GM18868 (cell line): ENCODE measurements at regions not wholly inside any gene's neighbourhood (a gene's known extent, or its start where the extent isn't known, plus 50 kb on each side); places are given as distances from the start of the nearest gene placed in this dataset.
"Not testable (repeated sequence)": the region's sequence is repeated elsewhere in the genome, so short reads cannot be mapped to it uniquely, and the experiment has no call there.

Experiments
- ATAC-seq: cut with Tn5 transposase; IDR thresholded peaks from one replicate; pipeline ENCODE4 v1.9.1; 2021; ENCODE audit warnings: mild to moderate bottlenecking, moderate library complexity; ENCODE audit not compliant: unreplicated experiment

- ATAC-seq: no peak
Measured at GRCh38 chr17:64773386-64773835, 111.3 kb upstream of the SMURF2 start.

DNA sequence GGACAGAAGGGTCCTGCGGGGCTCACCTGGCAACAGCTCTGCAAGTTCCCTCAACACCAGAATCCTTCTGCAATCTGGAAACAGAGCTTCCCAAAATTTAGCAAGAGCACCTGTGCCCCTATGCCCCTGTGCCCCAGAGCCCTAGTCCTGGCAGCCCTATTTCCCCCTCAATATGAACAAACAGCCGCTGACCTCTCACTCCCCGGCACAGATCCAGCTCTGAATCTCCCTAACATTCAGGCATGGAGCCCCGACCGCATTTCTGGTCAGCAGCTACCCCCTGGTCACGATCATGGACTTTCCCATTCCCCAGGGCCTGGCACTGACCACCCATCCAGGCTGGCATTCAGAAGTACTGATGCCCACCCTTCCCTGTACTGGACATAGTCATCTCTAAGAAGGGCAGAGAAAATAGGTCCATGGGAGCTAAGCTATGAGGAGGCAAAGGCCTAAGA, 110.8 kb upstream of the SMURF2 start:
- ATAC-seq: no peak

DNA sequence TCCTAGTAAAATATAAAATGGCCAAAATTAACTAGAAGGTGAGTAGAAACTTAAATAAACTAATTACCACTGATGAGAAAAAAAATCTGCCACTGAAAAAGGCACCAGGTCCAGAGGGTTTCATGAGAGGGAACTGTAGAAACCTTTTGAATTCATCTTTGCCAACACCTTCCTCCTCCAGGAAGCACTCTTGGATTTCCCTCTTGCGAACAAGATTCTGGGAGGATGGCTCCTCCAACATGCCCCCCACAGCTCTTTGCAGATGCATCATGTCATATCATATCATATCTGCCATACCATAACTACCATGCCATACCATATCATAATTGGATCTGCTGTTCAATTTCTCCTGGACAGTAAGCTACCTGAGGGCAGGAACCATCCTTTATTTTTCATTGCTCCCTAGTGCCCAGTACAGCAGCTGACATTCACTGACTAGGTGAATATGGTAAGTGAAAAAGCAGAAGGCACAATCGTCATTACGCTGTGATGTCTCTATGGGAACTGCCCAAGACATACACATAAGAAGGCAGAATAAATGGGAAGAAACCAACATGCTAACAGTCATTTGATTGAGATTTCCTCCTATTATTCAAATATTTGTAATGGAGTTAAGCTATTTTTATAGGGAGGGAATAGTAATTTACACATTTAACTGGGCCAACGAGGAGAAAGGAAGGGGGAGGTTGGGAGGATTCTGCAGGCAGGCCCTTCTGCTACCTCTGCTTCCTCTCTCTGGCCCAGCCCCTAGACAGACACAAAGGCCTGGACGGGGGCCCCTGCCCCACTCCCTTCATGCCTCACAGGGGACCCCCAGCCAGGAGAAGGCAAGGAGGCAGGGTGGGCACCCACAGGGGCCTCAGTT, 110.1 kb upstream of the SMURF2 start:
- ATAC-seq: no peak

DNA sequence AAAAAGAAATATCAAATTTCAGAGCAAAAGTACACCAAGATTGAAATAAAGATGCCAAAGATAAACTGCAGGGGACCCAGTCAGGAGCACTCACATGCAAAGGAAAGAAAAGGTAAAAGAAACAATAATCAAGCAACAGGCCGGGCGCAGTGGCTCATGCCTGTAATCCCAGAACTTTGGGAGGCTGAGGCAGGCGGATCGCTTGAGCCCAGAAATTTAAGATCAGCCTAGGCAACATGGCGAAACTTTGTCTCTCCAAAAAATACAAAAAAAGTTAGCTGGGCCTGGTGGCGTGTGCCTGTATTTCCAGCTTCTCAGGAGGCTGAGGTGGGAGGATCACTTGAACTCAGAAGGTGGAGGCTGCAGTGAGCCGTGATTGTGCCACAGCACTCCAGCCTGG, 107.6 kb upstream of the SMURF2 start:
- ATAC-seq: no peak

DNA sequence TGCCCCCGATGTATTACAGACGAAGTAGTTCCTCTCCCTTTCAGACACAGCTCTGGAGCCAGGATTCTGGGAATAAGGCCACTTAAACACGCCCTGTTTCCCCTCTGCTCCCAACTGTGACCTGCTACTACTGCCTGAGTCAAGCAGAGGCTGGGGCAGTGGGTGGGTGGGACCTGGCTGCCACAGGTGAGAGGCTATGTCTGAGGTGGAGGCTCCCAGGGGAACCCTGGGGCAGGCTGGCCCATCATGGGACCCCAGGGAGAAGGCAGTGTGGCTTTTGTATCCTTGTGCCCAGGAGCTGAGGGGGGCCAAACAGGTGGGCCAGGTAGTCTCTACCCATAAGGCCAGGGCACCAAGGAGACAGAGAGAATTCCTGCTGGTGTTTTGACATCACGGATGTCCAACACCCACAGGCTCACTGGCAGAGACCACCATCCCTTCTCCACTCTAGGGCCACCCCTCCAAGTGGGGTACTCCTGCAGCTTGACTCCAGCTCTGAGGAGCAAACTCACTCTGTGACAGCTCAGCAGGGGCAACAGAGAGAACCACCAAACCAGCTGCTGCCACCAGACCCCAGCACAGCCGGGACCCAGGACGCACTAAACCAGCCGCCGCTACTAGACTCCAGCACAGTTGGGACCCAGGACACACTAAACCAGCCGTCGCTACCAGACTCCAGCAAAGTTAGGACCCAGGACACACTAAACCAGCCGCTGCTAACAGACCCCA, 105.3 kb upstream of the SMURF2 start:
- ATAC-seq: no peak

DNA sequence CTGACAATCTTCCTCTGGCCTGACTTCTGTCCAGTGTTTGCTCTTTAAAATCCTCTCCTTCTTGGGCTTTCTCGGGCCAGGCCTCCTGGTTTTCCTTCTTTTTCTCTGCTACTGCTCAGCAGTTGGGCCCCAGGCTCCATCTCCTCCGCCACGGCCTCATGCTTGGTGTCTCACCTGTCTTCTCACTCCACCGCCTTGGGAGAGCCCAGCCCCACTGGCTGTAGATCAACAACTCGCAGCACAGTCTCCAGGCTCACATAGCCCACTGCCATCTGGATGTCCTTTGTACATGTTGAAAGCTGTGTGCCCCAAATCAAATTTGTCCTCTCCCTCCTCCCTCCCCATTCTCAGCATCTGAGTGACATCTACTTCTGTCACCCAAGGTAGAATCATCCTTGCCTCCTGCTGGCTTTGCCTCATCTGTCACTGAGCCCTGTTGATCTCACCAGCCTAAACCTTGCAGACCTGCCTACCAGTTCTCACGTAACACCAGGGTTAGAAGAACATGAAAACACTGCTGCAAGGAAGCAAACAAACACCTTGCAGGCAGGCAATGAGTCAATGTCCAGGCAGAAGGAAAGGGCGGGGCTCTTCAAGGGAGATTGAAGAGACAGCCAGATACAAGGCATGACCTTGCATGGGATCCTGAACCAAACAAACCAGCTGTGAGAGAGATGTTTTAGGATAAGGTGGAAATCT, 103.2 kb upstream of the SMURF2 start:
- no peak for ATAC-seq

DNA sequence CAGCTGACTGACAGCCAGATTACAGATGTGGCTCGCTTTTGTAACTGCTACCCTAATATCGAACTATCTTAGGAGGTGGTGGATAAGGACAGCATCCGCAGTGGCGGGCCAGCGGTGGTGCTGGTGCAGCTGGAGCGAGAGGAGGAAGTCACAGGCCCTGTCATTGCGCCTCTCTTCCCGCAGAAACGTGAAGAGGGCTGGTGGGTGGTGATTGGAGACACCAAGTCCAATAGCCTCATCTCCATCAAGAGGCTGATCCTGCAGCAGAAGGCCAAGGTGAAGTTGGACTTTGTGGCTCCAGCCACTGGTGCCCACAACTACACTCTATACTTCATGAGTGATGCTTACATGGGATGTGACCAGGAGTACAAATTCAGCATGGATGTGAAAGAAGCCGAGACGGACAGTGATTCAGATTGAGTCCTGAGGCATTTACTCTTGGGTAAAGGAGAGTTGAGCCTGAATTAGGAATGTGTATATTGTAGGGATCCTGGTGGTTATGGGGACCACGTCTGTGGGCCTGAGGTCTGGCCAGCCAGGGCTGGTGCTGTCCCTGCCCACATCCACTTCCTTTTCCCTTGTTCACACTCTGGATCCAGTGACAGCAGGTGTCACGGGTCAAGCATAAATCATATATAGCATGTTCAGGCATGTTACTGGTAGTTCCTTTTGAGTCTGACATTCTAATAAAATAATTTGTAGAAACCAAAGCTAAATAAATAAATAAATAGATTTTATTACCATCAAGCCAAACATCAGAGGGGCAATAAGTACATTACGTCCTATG, 89.0 kb upstream of the SMURF2 start:
- ATAC-seq: no peak

- ATAC-seq: no peak
Measured at GRCh38 chr17:64750478-64750877, 88.4 kb upstream of the SMURF2 start.

DNA sequence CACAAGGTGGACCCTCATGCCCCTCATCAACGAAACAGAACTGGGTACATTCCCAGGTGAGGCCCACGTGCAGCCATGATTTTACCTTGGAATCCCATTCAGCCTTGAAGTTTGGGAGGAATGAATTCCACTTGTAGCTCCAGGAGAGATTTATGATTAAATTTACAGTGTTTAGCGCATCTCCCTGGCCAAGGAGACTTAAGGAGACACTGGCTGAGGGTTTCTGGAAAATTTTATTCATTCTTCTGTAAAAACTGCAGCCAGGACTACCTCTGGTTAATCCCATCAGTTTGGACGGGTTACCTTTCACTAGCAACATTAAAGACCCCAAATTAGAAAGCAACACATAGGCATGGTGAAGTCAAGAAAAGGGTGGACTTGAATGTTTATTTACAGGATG, 87.2 kb upstream of the SMURF2 start:
- ATAC-seq: no peak

DNA sequence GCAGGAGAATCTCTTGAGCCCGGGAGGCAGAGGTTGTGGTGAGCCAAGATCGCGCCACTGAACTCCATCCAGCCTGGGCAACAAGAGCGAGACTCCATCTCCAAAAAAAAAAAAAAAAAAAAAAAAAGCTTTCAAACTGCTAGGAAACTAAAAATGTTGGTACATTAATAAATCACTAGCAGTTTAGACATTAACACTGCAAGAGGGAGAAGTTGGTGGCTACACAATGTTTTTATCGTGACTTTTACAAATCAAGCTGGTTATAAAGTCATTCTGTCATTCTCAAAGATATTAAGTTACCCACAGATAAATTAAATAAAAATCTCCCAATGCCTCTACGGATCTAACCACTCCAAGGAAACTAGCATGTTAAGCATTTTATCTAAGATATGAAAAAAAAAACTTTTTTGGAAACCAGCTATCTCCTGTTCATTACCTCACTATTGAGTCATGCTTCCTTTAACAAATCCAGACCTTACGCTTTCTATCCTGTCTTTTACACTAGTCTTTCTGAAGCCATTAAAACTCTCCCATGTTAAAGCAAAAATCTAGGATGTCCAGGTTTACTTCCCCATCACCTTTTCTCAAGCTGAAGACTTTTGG, 85.9 kb upstream of the SMURF2 start:
- no peak for ATAC-seq

GRCh38 chr17:64742326-64742725, 80.2 kb upstream of the SMURF2 start:
- no peak for ATAC-seq

DNA sequence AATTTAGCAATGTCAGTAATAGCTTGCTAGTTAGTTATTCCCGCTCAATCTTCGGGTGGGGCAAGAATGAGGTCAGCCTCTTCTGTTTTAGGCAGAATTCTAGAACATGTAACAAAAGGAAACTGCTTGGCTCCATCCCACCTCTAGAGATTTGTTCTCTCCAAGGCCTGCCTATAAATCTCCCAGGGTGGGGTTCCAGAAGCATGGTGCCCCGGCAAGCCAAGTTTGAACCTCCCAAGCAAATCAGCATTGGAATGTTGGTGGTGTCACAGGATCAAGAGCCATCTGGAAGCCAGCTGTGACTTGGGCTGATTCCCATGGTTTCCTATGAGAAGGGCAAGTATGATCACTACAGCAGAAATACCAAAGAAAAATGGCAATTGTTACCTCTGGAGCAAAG, 79.8 kb upstream of the SMURF2 start:
- not testable (repeated sequence) for ATAC-seq

GRCh38 chr17:64741038-64741641, 79.0 kb upstream of the SMURF2 start:
- no peak for ATAC-seq

DNA sequence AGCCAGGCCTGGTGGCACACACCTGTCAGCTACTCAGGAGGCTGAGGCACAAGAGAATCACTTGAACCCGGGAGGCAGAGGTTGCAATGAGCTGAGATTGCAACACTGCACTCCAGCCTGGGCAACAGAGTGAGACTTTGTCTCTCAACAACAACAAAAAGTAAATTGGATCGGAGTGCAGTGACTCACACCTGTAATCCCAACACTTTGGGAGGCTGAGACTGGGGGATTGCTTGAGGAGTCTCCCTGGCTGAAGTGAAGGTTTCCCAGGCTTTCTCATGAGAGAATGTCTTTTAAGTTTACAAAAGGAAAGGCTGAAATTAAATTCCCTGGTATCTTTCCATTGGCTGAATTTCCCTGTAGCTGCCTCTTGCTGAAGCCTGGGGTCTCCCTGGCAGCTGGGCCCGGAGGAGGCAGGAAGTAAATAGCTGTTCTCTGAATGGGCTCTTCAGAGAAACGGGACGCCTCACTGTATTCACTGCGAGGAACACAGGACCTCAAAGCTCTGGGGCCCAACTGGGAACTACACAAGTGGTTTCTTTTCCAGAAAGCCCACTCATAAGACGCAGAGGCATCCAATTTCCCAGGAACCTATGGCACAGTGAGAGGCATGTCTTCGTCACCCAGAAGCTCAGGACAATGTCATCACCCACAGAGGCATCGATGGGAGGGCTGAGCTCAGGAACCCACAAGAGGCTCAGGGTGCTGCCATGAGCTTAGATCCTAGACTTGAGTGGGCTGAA, 77.4 kb upstream of the SMURF2 start:
- ATAC-seq: no peak

GRCh38 chr17:64736804-64737492, 74.8 kb upstream of the SMURF2 start:
- no peak for ATAC-seq

GRCh38 chr17:64732336-64733006, 70.4 kb upstream of the SMURF2 start:
- ATAC-seq: no peak

DNA sequence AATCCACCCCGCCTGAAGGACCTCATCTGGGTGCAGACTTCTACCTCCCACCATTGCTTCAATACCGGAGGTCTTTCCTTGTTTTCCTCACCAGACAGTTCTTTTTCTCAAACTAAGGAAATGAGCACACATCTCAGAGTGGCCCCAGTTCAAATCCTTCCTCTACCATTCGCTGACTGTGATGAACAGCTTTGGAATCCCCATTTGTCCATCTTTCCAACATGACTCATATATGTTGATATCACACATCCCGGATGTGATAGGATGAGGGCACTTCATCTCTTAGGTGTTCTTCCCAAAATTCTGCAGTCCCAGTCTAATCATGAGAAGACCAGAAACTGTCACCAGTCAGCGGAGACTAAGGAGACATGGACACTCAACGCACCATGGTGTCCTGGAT, 67.9 kb upstream of the SMURF2 start:
- ATAC-seq: not testable (repeated sequence)

DNA sequence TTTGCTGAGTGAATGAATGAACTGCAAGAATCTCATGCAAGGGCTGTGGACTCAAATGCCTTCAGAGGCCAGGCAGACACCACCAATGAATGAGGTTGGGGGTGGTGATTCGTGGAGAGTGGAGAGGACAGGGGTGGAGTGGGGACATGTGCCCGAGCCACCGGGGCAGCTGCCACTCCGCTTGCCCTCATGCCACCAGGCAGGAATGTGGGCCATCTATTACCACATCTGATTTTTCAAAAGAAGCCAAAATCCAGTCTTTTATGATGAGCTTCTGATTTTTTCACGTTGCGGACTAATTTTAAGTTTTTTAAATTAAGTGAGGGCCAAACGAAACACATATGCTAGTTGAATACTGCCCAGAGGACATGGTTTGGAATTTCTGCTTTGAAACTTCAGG, 67.1 kb upstream of the SMURF2 start:
- no peak for ATAC-seq
